Chondrocyte (in vitro differentiated cells): ENCODE measurements at regions not wholly inside any gene's neighbourhood (a gene's known extent, or its start where the extent isn't known, plus 50 kb on each side); places are given as distances from the start of the nearest gene placed in this dataset.

Source experiments
- DNase-seq: peaks from one replicate; pipeline ENCODE4 v3.0.0; 2021; ENCODE audit warnings: mixed read lengths, low spot score
- H3K27ac Mint-ChIP-seq: one replicate; pipeline ENCODE4 v1.8.0; 2021; ENCODE audit warnings: mild to moderate bottlenecking, moderate library complexity, mixed read lengths; ENCODE audit not compliant: unreplicated experiment
- H3K27me3 Mint-ChIP-seq: 2 replicates; pipeline ENCODE4 v1.8.0; 2021; ENCODE audit warnings: low read depth, mixed read lengths
- H3K36me3 Mint-ChIP-seq: 2 replicates; pipeline ENCODE4 v1.8.0; 2021; ENCODE audit warnings: low read depth, mixed read lengths
- H3K4me1 Mint-ChIP-seq: 2 replicates; pipeline ENCODE4 v1.8.0; 2021; ENCODE audit warnings: low read depth, mild to moderate bottlenecking, mixed read lengths
- H3K4me3 Mint-ChIP-seq: one replicate; pipeline ENCODE4 v1.8.0; 2021; ENCODE audit warnings: mild to moderate bottlenecking, moderate library complexity, mixed read lengths; ENCODE audit not compliant: unreplicated experiment
- H3K9me3 Mint-ChIP-seq: 2 replicates; pipeline ENCODE4 v1.8.0; 2021; ENCODE audit warnings: low read depth, mixed read lengths
- TF ChIP-seq, protein P1 (sequence below): fragments of 200-600 bp; sonication (generic); IDR thresholded peaks from 2 replicates; pipeline ENCODE4 v1.5.0; 2021; ENCODE audit warnings: antibody characterized with exemption, mild to moderate bottlenecking, moderate library complexity

DNA sequence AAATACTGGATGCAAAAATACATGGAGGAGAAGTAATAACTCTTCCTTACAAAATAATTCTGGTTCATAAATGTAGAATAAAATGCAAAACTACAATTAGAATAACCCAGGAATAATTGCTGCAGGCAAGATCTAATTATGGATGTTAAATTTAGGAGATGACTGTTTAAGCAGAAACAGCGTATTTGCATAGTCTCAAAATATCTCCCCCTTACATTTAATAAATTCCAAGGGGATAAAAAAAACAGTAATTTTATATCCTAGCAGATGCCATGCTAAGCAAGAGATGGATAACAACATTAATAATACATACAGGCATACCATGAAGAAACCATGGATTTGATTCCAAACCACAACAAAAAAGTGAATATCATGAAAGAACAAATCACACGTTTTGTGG, 1253.1 kb upstream of the MIR17HG start:
- H3K4me3 Mint-ChIP-seq = no peak overlapping the region
- no peaks in the 10 kb centered on the region for H3K36me3 Mint-ChIP-seq
- TF ChIP-seq, protein P1, sequence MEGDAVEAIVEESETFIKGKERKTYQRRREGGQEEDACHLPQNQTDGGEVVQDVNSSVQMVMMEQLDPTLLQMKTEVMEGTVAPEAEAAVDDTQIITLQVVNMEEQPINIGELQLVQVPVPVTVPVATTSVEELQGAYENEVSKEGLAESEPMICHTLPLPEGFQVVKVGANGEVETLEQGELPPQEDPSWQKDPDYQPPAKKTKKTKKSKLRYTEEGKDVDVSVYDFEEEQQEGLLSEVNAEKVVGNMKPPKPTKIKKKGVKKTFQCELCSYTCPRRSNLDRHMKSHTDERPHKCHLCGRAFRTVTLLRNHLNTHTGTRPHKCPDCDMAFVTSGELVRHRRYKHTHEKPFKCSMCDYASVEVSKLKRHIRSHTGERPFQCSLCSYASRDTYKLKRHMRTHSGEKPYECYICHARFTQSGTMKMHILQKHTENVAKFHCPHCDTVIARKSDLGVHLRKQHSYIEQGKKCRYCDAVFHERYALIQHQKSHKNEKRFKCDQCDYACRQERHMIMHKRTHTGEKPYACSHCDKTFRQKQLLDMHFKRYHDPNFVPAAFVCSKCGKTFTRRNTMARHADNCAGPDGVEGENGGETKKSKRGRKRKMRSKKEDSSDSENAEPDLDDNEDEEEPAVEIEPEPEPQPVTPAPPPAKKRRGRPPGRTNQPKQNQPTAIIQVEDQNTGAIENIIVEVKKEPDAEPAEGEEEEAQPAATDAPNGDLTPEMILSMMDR = no peak
- DNase-seq = no peak
- H3K27me3 Mint-ChIP-seq = no peaks in the 10 kb centered on the region
- no peak overlapping the region for H3K27ac Mint-ChIP-seq
- peaks cover 11% of the 10 kb centered on the region for H3K9me3 Mint-ChIP-seq
- no peaks in the 10 kb centered on the region for H3K4me1 Mint-ChIP-seq

DNA sequence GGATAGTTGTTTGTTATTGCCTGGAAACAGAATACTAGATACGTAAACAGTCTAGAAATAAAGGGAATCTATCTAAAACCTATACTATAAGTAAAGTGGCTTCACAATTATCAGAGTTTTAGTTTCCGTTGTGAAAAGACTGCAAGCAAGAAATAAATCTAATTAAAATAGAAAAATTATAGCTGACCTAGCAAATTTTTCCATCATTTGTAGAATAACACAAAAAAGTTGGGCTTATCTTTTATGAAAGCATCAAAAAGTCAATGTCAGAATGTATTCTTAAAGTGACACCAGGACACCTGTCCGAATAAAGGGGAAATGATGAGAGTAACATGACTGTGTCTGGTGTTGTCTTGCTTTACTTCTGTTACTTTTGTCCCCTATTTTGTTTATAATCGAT, 1248.9 kb upstream of the MIR17HG start:
- Mint-ChIP-seq H3K4me3 (no peak overlapping the region), H3K4me1 (peaks cover 4% of the 10 kb centered on the region), H3K27ac (no peak overlapping the region), H3K27me3 (no peaks in the 10 kb centered on the region), H3K9me3 (peaks cover 17% of the 10 kb centered on the region), H3K36me3 (no peaks in the 10 kb centered on the region)
- TF ChIP-seq, protein P1 = no peak
- DNase-seq = no peak

DNA sequence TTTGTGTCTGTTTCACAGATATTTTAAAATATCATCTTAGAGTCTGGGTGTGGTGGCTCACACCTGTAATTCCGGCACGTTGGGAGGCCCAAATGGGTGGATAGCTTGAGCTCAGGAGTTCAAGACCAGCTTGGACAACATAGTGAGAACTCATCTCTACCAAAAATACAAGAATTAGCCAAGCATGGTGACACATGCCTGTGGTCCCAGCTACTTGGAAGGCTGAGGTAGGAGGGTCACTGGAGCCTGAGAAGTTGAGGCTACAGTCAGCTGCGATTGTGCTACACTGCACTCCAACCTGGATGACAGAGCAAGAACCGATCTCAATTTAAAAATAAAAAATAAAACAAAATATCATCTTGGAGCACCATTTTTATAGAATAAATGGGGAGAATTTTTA, 1247.6 kb upstream of the MIR17HG start:
- TF ChIP-seq, protein P1 = no peak
- H3K9me3 Mint-ChIP-seq = peaks cover 17% of the 10 kb centered on the region
- no peak for DNase-seq
- no peaks in the 10 kb centered on the region for H3K27me3 Mint-ChIP-seq
- H3K4me3 Mint-ChIP-seq = no peak overlapping the region
- H3K4me1 Mint-ChIP-seq = peaks cover 4% of the 10 kb centered on the region
- no peaks in the 10 kb centered on the region for H3K36me3 Mint-ChIP-seq
- H3K27ac Mint-ChIP-seq = no peak overlapping the region

DNA sequence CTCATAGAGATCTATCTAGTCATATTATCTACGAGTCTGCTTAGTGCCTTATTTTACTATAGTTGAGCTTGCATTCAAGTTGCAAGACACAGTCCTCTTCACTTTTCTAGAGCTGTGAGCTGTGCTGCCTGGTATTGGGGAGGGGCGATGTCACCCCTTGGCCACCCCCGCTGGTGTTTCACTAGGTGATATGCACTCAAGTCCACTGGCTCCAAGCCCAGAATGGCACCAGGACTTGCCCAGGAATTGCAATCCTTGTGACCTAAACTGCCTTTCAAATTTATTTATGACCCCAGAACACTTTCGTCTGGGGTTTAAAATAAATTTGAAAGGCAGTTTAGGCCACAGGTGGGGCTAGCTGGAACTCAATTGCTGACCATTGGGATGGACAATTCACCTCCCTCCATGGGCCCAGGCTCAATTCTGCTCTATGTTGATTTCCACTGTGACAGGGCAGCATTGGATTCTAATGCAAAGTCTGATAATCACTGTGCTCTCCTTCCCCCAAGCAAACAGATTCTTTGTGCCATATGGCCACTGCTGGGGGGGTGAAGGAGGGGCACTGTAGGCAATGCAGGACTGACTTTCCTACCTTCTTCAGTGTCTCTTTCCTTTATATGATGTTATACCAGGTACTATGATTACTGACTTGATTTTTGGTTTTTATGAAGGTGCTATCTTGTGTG, 1244.2 kb upstream of the MIR17HG start:
- Mint-ChIP-seq H3K4me3 (no peak overlapping the region), H3K4me1 (peaks cover 20% of the 10 kb centered on the region), H3K27ac (no peak overlapping the region), H3K9me3 (peaks cover 9% of the 10 kb centered on the region), H3K36me3 (no peaks in the 10 kb centered on the region), H3K27me3 (no peaks in the 10 kb centered on the region)
- TF ChIP-seq, protein P1 = no peak
- DNase-seq = no peak

DNA sequence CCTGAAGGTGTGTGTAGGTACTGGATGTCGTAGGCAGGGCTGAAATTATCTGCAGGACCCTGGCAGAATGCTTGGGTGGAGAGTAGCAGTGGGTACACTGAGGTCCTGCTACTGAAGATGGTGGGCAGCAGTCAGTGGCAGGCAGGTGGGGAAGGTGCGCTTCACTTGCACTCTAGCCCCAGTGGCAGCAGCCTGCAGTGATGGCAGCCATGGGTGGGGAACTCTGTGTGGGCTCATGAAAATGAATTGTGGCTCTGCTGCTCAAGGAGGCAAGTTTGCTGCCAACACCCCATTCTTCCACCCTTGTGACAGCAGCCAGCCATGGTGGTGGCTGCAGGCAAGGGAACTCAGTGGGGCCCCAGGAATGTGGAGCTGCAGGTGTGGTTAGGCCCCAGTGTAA, 1242.7 kb upstream of the MIR17HG start:
- H3K4me3 Mint-ChIP-seq = no peak overlapping the region
- no peak for DNase-seq

More for the DNA sequence above, 1242.7 kb upstream of the MIR17HG start:
- TF ChIP-seq, protein P1 = no peak
- no peaks in the 10 kb centered on the region for H3K27me3 Mint-ChIP-seq
- peaks cover 24% of the 10 kb centered on the region for H3K4me1 Mint-ChIP-seq
- no peaks in the 10 kb centered on the region for H3K36me3 Mint-ChIP-seq
- no peak overlapping the region for H3K27ac Mint-ChIP-seq
- H3K9me3 Mint-ChIP-seq = peaks cover 7% of the 10 kb centered on the region
